ENCODE measurements at regions not wholly inside any gene's neighbourhood (a gene's known extent, or its start where the extent isn't known, plus 50 kb on each side); places are given as distances from the start of the nearest gene placed in this dataset.

- no peak for TF ChIP-seq CTCF (IDR thresholded peaks at IDR 0.05)
- 88 to 96% methylated on average over 3 of the region's 3 CpGs for WGBS, 2 donors
- intact Hi-C loops (cut with DNase I; ENCODE audit: low total_unique reads): no loop called here
- H3K4me3 ChIP-seq (ENCODE audit: low read depth, poor library complexity, severe bottlenecking): no peak overlapping the region
- no peak for DNase-seq (ENCODE audit: low spot score in 2 of 2)
Measured at GRCh38 chr9:600006-600405, 241.5 kb upstream of the DMRT1 start.

- TF ChIP-seq CTCF (IDR thresholded peaks at IDR 0.05): no peak
- TF ChIP-seq POLR2A (IDR thresholded peaks at IDR 0.05): no peak
- DNase-seq (ENCODE audit: low spot score in 2 of 2): no peak
- no peak overlapping the region for H3K4me3 ChIP-seq (ENCODE audit: low read depth, poor library complexity, severe bottlenecking)
- intact Hi-C loops (cut with DNase I; ENCODE audit: low total_unique reads): no loop called here
- WGBS, 2 donors: 58 to 61% methylated on average over 4 of the region's 4 CpGs
Measured at GRCh38 chr9:602716-603115, 238.8 kb upstream of the DMRT1 start.

- no peak overlapping the region for H3K4me3 ChIP-seq (ENCODE audit: low read depth, poor library complexity, severe bottlenecking)
- intact Hi-C loops (cut with DNase I; ENCODE audit: low total_unique reads): no loop called here
- TF ChIP-seq CTCF (IDR thresholded peaks at IDR 0.05): no peak
- TF ChIP-seq POLR2A (IDR thresholded peaks at IDR 0.05): no peak
- WGBS, 2 donors: 37 to 41% methylated on average over 2 of the region's 2 CpGs
- no peak for DNase-seq (ENCODE audit: low spot score in 2 of 2)
Measured at GRCh38 chr9:603126-603525, 238.4 kb upstream of the DMRT1 start.

GRCh38 chr9:607417-607816, 234.1 kb upstream of the DMRT1 start:
- intact Hi-C loops (cut with DNase I; ENCODE audit: low total_unique reads): no loop called here
- peak in 1 of 2 donors; percentile 33 for DNase-seq (ENCODE audit: low spot score in 2 of 2)
- WGBS, 2 donors: 47 to 57% methylated on average over 5 of the region's 5 CpGs
- no peak overlapping the region for H3K4me3 ChIP-seq (ENCODE audit: low read depth, poor library complexity, severe bottlenecking)
- TF ChIP-seq CTCF (IDR thresholded peaks at IDR 0.05): no peak
- no peak for TF ChIP-seq POLR2A (IDR thresholded peaks at IDR 0.05)

- H3K4me3 ChIP-seq (ENCODE audit: low read depth, poor library complexity, severe bottlenecking): no peak overlapping the region
- TF ChIP-seq CTCF (IDR thresholded peaks at IDR 0.05) (peak in 1 of 3 donors; percentile 66), POLR2A (IDR thresholded peaks at IDR 0.05) (no peak)
- DNase-seq (ENCODE audit: low spot score in 2 of 2): peak; percentile 73 to 93
- 21 to 22% methylated on average over 7 of the region's 7 CpGs for WGBS, 2 donors
- intact Hi-C loops (cut with DNase I; ENCODE audit: low total_unique reads): loop anchor here (5.0 kb wide), 1 partner anchor 148 kb away; no protein-coding TSS in a partner anchor
Measured at GRCh38 chr9:613771-614347, 227.6 kb upstream of the DMRT1 start.

GRCh38 chr9:614431-614830, 227.1 kb upstream of the DMRT1 start:
- intact Hi-C loops (cut with DNase I; ENCODE audit: low total_unique reads): loop anchor here (5.0 kb wide), 1 partner anchor 148 kb away; no protein-coding TSS in a partner anchor
- TF ChIP-seq POLR2A (IDR thresholded peaks at IDR 0.05): no peak
- no peak for TF ChIP-seq CTCF (IDR thresholded peaks at IDR 0.05)
- H3K4me3 ChIP-seq (ENCODE audit: low read depth, poor library complexity, severe bottlenecking): no peak overlapping the region
- DNase-seq (ENCODE audit: low spot score in 2 of 2): no peak
- WGBS, 2 donors: 34 to 41% methylated on average over 4 of the region's 4 CpGs

All from lower leg skin (tissue), 4 donors.